ENCODE measurements at regions not wholly inside any gene's neighbourhood (a gene's known extent, or its start where the extent isn't known, plus 50 kb on each side); places are given as distances from the start of the nearest gene placed in this dataset.

- H3K4me3 ChIP-seq (ENCODE audit: control insufficient read depth, low read depth, low read length) = no peak overlapping the region
- DNase-seq (ENCODE audit: low read depth) = no peak
- TF ChIP-seq CTCF (conservative IDR thresholded peaks at IDR 0.05; ENCODE audit: control insufficient read depth, insufficient read depth, low read depth, low read length) = no peak
Measured at GRCh38 chr2:60383401-60384143, 169.9 kb downstream of the BCL11A start.

GRCh38 chr2:60380411-60380810 lies 173.0 kb downstream of the BCL11A start:
- TF ChIP-seq CTCF (conservative IDR thresholded peaks at IDR 0.05; ENCODE audit: control insufficient read depth, insufficient read depth, low read depth, low read length) = no peak
- DNase-seq (ENCODE audit: low read depth) = no peak
- no peak overlapping the region for H3K4me3 ChIP-seq (ENCODE audit: control insufficient read depth, low read depth, low read length)

GRCh38 chr2:60379684-60380083 lies 173.8 kb downstream of the BCL11A start:
- no peak overlapping the region for H3K4me3 ChIP-seq (ENCODE audit: control insufficient read depth, low read depth, low read length)
- DNase-seq (ENCODE audit: low read depth) = no peak
- no peak for TF ChIP-seq CTCF (conservative IDR thresholded peaks at IDR 0.05; ENCODE audit: control insufficient read depth, insufficient read depth, low read depth, low read length)

GRCh38 chr2:60379216-60379615 lies 174.2 kb downstream of the BCL11A start:
- DNase-seq (ENCODE audit: low read depth) = no peak
- no peak for TF ChIP-seq CTCF (conservative IDR thresholded peaks at IDR 0.05; ENCODE audit: control insufficient read depth, insufficient read depth, low read depth, low read length)
- H3K4me3 ChIP-seq (ENCODE audit: control insufficient read depth, low read depth, low read length) = no peak overlapping the region

GRCh38 chr2:60377825-60378224 lies 175.6 kb downstream of the BCL11A start:
- no peak for TF ChIP-seq CTCF (conservative IDR thresholded peaks at IDR 0.05; ENCODE audit: control insufficient read depth, insufficient read depth, low read depth, low read length)
- H3K4me3 ChIP-seq (ENCODE audit: control insufficient read depth, low read depth, low read length) = no peak overlapping the region
- no peak for DNase-seq (ENCODE audit: low read depth)

- TF ChIP-seq CTCF (conservative IDR thresholded peaks at IDR 0.05; ENCODE audit: control insufficient read depth, insufficient read depth, low read depth, low read length) = no peak
- H3K4me3 ChIP-seq (ENCODE audit: control insufficient read depth, low read depth, low read length) = no peak overlapping the region
- DNase-seq (ENCODE audit: low read depth) = no peak
Measured at GRCh38 chr2:60376252-60376651, 177.2 kb downstream of the BCL11A start.
